Skeletal muscle satellite cell (primary cell): ENCODE measurements at regions not wholly inside any gene's neighbourhood (a gene's known extent, or its start where the extent isn't known, plus 50 kb on each side); places are given as distances from the start of the nearest gene placed in this dataset.
"Not testable (repeated sequence)": the region's sequence is repeated elsewhere in the genome, so short reads cannot be mapped to it uniquely, and the experiment has no call there.

Experiments used
- H3K27me3 ChIP-seq: 2 replicates; pipeline ENCODE4 v1.7.0; 2013; ENCODE audit warnings: low read length; ENCODE audit not compliant: control insufficient read depth, insufficient read depth
- H3K36me3 ChIP-seq: 2 replicates; pipeline ENCODE4 v1.7.0; 2013; ENCODE audit warnings: mild to moderate bottlenecking, control low read depth, low read length; ENCODE audit not compliant: insufficient read depth
- H3K4me1 ChIP-seq: 2 replicates; pipeline ENCODE4 v1.7.0; 2013; ENCODE audit warnings: low read length; ENCODE audit not compliant: control insufficient read depth, insufficient read depth
- H3K4me2 ChIP-seq: 2 replicates; pipeline ENCODE4 v1.7.0; 2013; ENCODE audit warnings: mild to moderate bottlenecking, low read length
- H3K4me3 ChIP-seq: 2 replicates; pipeline ENCODE4 v1.7.0; 2013; ENCODE audit warnings: low read length
- H3K9ac ChIP-seq: 2 replicates; pipeline ENCODE4 v1.7.0; 2013; ENCODE audit warnings: mild to moderate bottlenecking, low read depth, low read length, moderate library complexity
- H3K9me3 ChIP-seq: replicated peaks from 2 replicates; pipeline ENCODE4 v1.7.0; 2013; ENCODE audit warnings: mild to moderate bottlenecking, control low read depth, low read length

DNA sequence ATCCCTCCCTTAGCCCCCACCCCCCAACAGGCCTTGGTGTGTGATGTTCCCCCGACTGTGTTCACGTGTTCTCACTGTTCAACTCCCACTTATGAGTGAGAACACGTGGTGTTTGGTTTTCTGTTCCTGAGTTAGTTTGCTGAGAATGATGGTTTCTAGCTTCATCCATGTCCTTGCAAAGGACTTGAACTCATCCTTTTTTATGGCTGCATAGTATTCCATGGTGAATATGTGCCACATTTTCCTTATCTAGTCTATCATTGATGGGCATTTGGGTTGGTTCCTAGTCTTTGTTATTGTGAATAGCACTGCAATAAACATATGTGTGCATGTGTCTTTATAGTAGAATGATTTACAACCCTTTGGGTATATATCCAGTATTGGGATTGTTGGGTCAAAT lies 330.4 kb downstream of the OMA1 start:
- H3K9me3 ChIP-seq, H3K4me2 ChIP-seq, H3K4me3 ChIP-seq, H3K9ac ChIP-seq, H3K27me3 ChIP-seq, H3K36me3 ChIP-seq, H3K4me1 ChIP-seq: not testable (repeated sequence)

DNA sequence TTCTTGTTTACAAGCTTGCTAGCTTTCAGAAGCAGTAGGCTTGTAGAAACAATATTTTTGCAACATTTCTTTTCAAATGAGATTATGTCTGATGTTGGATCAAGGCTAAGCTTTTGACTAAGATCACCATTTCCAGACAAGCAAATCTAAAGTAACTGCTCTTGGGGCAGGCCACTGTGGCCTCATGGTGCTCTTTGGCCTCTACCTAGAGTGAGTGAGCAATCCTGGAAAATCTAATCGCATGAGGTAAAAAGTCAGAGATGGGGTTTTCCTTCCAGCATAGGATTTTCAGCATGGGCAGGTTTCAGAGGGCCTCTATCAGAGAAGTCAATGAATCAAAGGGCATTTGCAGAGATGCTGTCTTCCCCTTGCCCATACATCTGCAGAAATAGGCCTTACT lies 331.9 kb downstream of the OMA1 start:
- H3K36me3 ChIP-seq = no peaks in the 10 kb centered on the region
- no peaks in the 10 kb centered on the region for H3K4me1 ChIP-seq
- no peaks in the 10 kb centered on the region for H3K9me3 ChIP-seq
- H3K4me2 ChIP-seq = no peak overlapping the region
- H3K4me3 ChIP-seq = no peak overlapping the region
- H3K27me3 ChIP-seq = no peaks in the 10 kb centered on the region
- no peak overlapping the region for H3K9ac ChIP-seq

DNA sequence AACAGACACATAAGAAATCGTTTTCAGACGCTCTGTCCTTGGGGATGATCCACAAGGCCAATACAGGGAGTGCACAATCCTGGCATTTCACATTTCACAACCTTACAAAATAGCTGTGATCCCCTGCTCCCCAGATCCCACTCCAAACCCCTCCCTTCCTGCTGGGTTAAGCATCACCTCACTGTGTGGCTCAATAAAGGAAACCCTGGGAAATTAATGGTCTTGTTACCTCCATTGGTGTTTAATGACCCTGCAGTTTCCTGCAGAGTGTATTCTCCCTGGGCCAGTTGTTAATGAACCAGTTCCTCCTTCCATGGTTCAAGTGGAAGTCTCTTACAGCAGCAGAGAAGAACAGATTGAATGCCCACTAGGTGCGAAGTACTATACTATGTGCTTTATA lies 334.7 kb downstream of the OMA1 start:
- Histone ChIP-seq H3K9ac (no peak overlapping the region), H3K9me3 (no peaks in the 10 kb centered on the region), H3K27me3 (no peaks in the 10 kb centered on the region), H3K4me2 (no peak overlapping the region), H3K36me3 (no peaks in the 10 kb centered on the region), H3K4me1 (no peaks in the 10 kb centered on the region), H3K4me3 (no peak overlapping the region)

DNA sequence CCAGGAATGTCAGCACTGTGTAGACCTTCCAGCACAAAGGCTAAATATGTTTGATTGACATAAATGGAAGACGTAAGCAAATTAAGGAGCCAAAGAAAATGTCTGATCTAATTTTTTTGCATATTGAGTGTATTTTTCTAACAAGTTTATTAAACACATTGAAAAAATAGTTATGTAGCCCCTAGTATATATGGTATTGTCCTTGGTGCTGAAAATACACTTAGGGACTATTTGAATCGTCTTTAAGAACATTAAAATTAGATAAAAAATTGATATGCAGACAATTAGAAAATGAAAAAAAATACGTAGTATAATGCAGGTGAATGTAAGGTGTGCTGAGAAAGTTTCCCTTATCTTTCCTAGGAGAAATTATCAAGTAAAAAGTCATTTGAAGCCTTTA lies 337.0 kb downstream of the OMA1 start:
- H3K9me3 ChIP-seq = no peaks in the 10 kb centered on the region
- H3K27me3 ChIP-seq = no peaks in the 10 kb centered on the region
- no peak overlapping the region for H3K9ac ChIP-seq
- H3K4me1 ChIP-seq = no peaks in the 10 kb centered on the region
- H3K36me3 ChIP-seq = no peaks in the 10 kb centered on the region
- H3K4me3 ChIP-seq = no peak overlapping the region
- H3K4me2 ChIP-seq = no peak overlapping the region

DNA sequence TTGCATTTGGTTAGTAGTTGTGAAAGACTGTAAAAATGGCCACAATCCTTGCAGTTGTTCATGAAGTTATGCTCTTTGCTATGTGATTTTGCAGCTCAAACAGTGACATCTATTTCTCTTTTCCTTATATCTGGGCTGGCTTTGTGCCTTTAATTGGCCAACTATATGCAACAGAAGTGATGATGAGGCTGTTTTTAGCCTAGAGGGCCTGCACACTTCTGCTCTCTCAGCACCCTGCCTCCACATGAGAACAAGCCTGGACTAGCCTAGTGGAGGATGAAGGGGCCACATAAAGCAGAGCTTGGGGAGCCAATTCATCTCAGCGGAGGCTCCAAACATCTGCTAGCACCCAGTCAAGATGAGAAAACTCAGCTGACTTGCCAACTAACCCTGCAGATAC lies 339.8 kb downstream of the OMA1 start:
- Histone ChIP-seq H3K4me2 (no peak overlapping the region), H3K4me3 (no peak overlapping the region), H3K27me3 (no peaks in the 10 kb centered on the region), H3K36me3 (no peaks in the 10 kb centered on the region), H3K9ac (no peak overlapping the region), H3K4me1 (no peaks in the 10 kb centered on the region), H3K9me3 (no peaks in the 10 kb centered on the region)

DNA sequence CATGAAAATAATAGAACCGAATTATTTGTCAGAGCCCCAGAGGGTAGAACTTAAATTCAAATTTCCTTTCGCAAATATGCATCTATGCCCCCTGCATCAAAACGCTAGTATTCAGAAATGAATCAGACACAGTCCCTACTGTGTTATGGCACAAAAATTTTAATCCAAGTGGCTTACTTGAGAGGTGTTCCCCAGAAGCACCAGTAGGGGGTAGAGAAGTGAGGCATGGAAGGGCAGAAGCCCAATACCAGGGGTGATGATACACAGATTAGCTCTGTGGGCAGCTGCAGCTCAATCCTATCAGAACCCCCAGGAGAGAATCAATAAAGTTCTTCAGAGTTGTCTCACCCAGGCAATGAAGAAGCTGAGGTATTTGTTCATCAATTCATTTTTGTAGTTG lies 342.2 kb downstream of the OMA1 start:
- H3K4me2 ChIP-seq = no peak overlapping the region
- no peaks in the 10 kb centered on the region for H3K27me3 ChIP-seq

DNA sequence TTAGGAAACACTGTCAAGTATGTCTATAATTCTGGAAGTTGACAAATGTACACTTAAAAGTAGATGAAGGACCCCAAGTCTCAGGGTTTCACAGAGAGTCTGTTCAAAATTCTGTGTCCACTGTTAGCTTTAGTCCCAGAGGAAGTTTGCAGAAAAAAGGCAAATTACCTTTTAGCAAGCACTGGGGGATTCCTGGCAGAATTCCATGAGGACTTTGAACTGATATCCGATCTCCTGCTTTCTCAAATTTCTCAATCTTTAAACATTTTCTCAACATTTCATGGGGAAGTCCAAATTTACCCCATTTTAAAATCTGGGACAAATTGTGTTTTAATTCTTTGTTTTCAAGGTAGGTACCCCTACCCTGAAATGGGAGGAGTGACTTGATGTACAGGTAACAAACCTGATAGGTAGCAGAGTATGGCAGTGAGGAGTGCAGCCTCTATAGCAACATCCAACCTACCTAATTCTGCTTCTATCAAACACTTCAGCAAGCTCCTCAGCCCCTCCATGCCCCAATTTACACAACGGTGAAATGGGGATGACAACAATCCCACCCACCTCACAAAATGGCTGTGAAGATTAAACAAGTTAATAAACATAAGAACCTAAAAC lies 344.9 kb downstream of the OMA1 start:
- no peaks in the 10 kb centered on the region for H3K9me3 ChIP-seq
- H3K4me2 ChIP-seq = no peak overlapping the region
- no peaks in the 10 kb centered on the region for H3K27me3 ChIP-seq
- H3K9ac ChIP-seq = no peak overlapping the region
- H3K36me3 ChIP-seq = no peaks in the 10 kb centered on the region
- H3K4me1 ChIP-seq = no peaks in the 10 kb centered on the region
- H3K4me3 ChIP-seq = no peak overlapping the region

More for the DNA sequence above, 342.2 kb downstream of the OMA1 start:
- Histone ChIP-seq H3K4me1 (no peaks in the 10 kb centered on the region), H3K36me3 (no peaks in the 10 kb centered on the region), H3K9me3 (no peaks in the 10 kb centered on the region), H3K9ac (no peak overlapping the region), H3K4me3 (no peak overlapping the region)

DNA sequence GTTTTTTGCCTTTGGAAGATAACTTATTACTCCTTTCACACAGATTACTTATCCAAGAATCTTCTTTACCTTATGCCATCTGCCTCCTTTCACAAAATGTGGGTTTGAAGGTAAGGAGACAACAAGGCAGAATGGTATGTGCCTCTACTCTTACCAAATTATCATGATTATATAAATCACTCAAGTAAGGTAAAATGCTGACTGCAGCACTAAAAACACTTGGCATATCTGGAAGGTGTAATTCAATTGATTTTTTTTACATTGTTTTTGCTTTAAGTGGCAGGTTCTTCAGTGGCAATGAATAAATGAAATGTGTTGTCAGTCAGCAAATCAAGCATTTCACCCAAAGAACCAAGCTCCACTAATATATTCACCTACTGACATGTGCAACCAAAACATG lies 346.1 kb downstream of the OMA1 start:
- H3K4me1 ChIP-seq = no peaks in the 10 kb centered on the region
- H3K36me3 ChIP-seq = no peaks in the 10 kb centered on the region
- no peak overlapping the region for H3K4me2 ChIP-seq
- no peak overlapping the region for H3K9ac ChIP-seq
- H3K4me3 ChIP-seq = no peak overlapping the region
- H3K27me3 ChIP-seq = no peaks in the 10 kb centered on the region
- H3K9me3 ChIP-seq = no peaks in the 10 kb centered on the region

DNA sequence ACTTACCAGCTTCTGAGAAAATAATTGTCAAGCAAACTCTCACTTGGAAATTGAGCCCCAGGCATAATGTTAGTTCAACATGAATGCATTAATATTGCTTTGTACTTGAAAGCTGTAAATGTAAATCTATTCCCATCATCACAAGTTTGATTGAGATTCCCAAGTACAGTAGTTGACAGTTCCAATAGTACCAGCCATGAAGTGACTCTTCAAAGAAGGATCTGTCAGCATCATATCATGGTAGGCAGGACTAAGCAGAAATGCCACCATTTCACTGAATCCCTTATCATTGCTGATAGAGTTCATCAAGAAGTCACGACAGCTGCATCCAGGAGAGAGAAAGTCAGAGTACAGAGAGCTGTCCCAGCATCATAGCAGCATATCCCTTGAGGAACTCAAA lies 348.7 kb downstream of the OMA1 start:
- Histone ChIP-seq H3K4me2 (no peak overlapping the region), H3K4me3 (no peak overlapping the region)

DNA sequence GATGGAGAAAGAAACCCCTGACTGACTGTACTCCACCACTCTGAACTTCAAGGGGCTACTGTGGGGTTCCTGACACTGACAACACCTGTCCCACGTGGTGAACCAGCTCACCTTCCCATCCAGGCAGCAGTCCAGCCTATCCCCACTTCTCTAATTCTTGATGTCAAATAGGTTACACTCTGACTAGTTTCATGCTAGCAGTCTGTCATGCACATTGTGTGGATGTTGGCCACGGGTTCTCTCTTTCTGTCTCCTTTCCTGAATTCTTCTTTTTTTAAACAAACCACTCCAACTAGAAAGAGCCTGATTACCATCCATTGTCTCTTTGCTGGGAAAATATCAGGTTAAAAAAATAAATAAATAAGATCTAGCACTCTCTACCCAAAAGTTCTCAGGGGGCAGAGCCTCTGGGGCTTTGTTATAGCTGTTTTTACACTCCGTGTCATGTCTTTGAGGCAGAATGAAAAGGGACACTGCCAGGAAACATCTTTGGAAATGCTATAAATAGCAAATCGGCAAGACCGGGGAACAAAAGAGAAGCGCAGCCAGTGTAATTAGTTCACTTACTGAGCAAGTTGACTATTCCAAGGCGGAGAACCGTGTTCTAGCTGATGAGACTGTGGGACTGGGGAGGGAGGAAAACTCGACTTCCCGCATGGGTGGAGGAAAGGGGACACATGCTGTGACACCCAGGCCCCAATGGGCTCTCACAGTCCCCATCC lies 356.1 kb downstream of the OMA1 start:
- Histone ChIP-seq H3K9ac (no peak overlapping the region), H3K27me3 (no peaks in the 10 kb centered on the region), H3K36me3 (no peaks in the 10 kb centered on the region), H3K9me3 (no peaks in the 10 kb centered on the region), H3K4me2 (no peak overlapping the region), H3K4me3 (no peak overlapping the region), H3K4me1 (no peaks in the 10 kb centered on the region)

More for the DNA sequence above, 348.7 kb downstream of the OMA1 start:
- Histone ChIP-seq H3K36me3 (no peaks in the 10 kb centered on the region), H3K9ac (no peak overlapping the region), H3K27me3 (no peaks in the 10 kb centered on the region), H3K4me1 (no peaks in the 10 kb centered on the region), H3K9me3 (no peaks in the 10 kb centered on the region)

DNA sequence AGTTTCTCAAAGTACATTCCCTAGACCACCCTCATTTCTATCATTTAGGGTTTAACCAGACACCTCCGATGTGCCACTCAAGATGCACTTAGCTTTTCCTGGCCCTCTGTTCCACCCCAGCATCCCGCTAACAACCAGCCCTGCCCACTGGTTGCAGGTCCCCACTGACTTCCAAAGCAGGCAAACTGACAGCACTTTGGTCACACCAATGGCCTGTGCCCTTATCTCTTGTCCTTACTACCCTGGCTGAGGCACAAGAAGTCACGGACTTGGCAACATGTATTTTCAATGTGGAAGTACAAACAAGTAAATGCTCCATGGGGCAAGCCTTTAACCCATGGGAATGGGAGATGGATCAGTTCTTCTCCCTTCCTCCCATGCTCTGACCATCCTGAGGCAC lies 357.1 kb downstream of the OMA1 start:
- H3K9ac ChIP-seq = no peak overlapping the region

DNA sequence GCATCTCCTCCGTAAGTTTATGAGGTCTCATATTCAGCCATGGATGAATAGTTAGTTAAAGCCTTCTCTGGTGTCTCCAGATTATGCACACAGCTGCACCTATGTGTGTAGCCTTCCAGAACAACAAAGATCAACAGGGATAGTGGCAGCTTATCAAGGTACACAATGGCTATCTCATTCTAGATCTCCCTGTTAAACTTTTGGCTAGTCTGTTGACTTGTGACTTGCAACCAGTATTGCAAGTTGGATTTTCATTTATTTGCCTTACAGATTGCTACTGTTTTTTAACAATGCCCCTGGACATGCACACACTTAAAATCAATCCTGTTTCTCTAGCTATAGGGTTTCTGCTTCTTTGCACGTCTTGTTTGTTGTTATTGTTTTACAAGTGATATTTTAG lies 363.2 kb downstream of the OMA1 start:
- no peak overlapping the region for H3K9ac ChIP-seq
- no peaks in the 10 kb centered on the region for H3K4me1 ChIP-seq
- no peaks in the 10 kb centered on the region for H3K36me3 ChIP-seq

More for the DNA sequence above, 357.1 kb downstream of the OMA1 start:
- no peak overlapping the region for H3K4me2 ChIP-seq
- H3K27me3 ChIP-seq = no peaks in the 10 kb centered on the region
- no peaks in the 10 kb centered on the region for H3K9me3 ChIP-seq
- no peaks in the 10 kb centered on the region for H3K4me1 ChIP-seq
- no peak overlapping the region for H3K4me3 ChIP-seq
- H3K36me3 ChIP-seq = no peaks in the 10 kb centered on the region

More for the DNA sequence above, 363.2 kb downstream of the OMA1 start:
- no peak overlapping the region for H3K4me2 ChIP-seq
- no peaks in the 10 kb centered on the region for H3K9me3 ChIP-seq
- no peak overlapping the region for H3K4me3 ChIP-seq
- H3K27me3 ChIP-seq = no peaks in the 10 kb centered on the region
